Tibial nerve (tissue), 4 donors: ENCODE measurements at regions not wholly inside any gene's neighbourhood (a gene's known extent, or its start where the extent isn't known, plus 50 kb on each side); places are given as distances from the start of the nearest gene placed in this dataset.

Source experiments
- CTCF ChIP-seq, 5 experiments: fragments of 200-600 bp in 3 of 5; fragments of 450-650 bp in 2 of 5; sonication (generic) in 3 of 5; IDR thresholded peaks; one replicate each; pipeline ENCODE4 v1.5.1; 2016 to 2019; ENCODE audit warnings: antibody characterized with exemption in 5 of 5, mild to moderate bottlenecking in 3 of 5, moderate library complexity in 2 of 5
- EP300 ChIP-seq, 2 donors: sonication (generic); formaldehyde crosslinking; IDR thresholded peaks; one replicate each; pipeline ENCODE4 v1.6.1; 2017; ENCODE audit warnings: antibody characterized with exemption in 2 of 2, mild to moderate bottlenecking in 1 of 2
- POLR2A ChIP-seq, 2 donors: fragments of 450-650 bp; IDR thresholded peaks; one replicate each; pipeline ENCODE4 v1.6.1; 2017; ENCODE audit warnings: antibody characterized with exemption in 2 of 2, mild to moderate bottlenecking in 2 of 2, moderate library complexity in 2 of 2

- TF ChIP-seq POLR2A (IDR thresholded peaks at IDR 0.05) (no peak), CTCF (IDR thresholded peaks at IDR 0.05) (no peak), EP300 (IDR thresholded peaks at IDR 0.05) (no peak)
Observed at GRCh38 chr12:58725400-58726105, 194.8 kb downstream of the LRIG3 start.
